ENCODE measurements at regions not wholly inside any gene's neighbourhood (a gene's known extent, or its start where the extent isn't known, plus 50 kb on each side); places are given as distances from the start of the nearest gene placed in this dataset.

- Histone ChIP-seq H3K4me1 (ENCODE audit: low read depth) (no peaks in the 10 kb centered on the region), H3K36me3 (no peaks in the 10 kb centered on the region), H3K9me3 (ENCODE audit: low read depth) (no peaks in the 10 kb centered on the region), H3K4me3 (no peak overlapping the region), H3K27ac (no peak overlapping the region), H3K27me3 (no peaks in the 10 kb centered on the region)
- no peak for TF ChIP-seq CTCF (IDR thresholded peaks at IDR 0.05; ENCODE audit: low read depth, low read length)
- no peak for DNase-seq (ENCODE audit: low read depth in 1 of 2, low spot score in 1 of 2)
These were observed 119.2 kb downstream of the NAA11 start for GRCh38 chr4:79206660-79207059.

- DNase-seq (ENCODE audit: low read depth in 1 of 2, low spot score in 1 of 2) = no peak
- no peak overlapping the region for H3K27ac ChIP-seq
- H3K9me3 ChIP-seq (ENCODE audit: low read depth) = no peaks in the 10 kb centered on the region
- no peaks in the 10 kb centered on the region for H3K4me1 ChIP-seq (ENCODE audit: low read depth)
- TF ChIP-seq CTCF (IDR thresholded peaks at IDR 0.05; ENCODE audit: low read depth, low read length) = no peak
- H3K4me3 ChIP-seq = no peak overlapping the region
- no peaks in the 10 kb centered on the region for H3K27me3 ChIP-seq
- H3K36me3 ChIP-seq = no peaks in the 10 kb centered on the region
These were observed 120.7 kb downstream of the NAA11 start for GRCh38 chr4:79205121-79205520.

- Histone ChIP-seq H3K27ac (no peak overlapping the region), H3K4me3 (no peak overlapping the region), H3K9me3 (ENCODE audit: low read depth) (no peaks in the 10 kb centered on the region), H3K27me3 (no peaks in the 10 kb centered on the region), H3K36me3 (no peaks in the 10 kb centered on the region), H3K4me1 (ENCODE audit: low read depth) (no peaks in the 10 kb centered on the region)
- TF ChIP-seq CTCF (IDR thresholded peaks at IDR 0.05; ENCODE audit: low read depth, low read length) = no peak
- no peak for DNase-seq (ENCODE audit: low read depth in 1 of 2, low spot score in 1 of 2)
These were observed 123.9 kb downstream of the NAA11 start for GRCh38 chr4:79201971-79202370.

- H3K4me1 ChIP-seq (ENCODE audit: low read depth) = no peaks in the 10 kb centered on the region
- no peaks in the 10 kb centered on the region for H3K36me3 ChIP-seq
- H3K9me3 ChIP-seq (ENCODE audit: low read depth) = no peaks in the 10 kb centered on the region
- H3K4me3 ChIP-seq = no peak overlapping the region
- no peaks in the 10 kb centered on the region for H3K27me3 ChIP-seq
- no peak overlapping the region for H3K27ac ChIP-seq
- TF ChIP-seq CTCF (IDR thresholded peaks at IDR 0.05; ENCODE audit: low read depth, low read length) = no peak
- no peak for DNase-seq (ENCODE audit: low read depth in 1 of 2, low spot score in 1 of 2)
These were observed 126.1 kb downstream of the NAA11 start for GRCh38 chr4:79199743-79200142.

GRCh38 chr4:79198951-79199587 lies 126.8 kb downstream of the NAA11 start:
- no peaks in the 10 kb centered on the region for H3K27me3 ChIP-seq
- no peak for DNase-seq (ENCODE audit: low read depth in 1 of 2, low spot score in 1 of 2)
- no peaks in the 10 kb centered on the region for H3K36me3 ChIP-seq
- no peak for TF ChIP-seq CTCF (IDR thresholded peaks at IDR 0.05; ENCODE audit: low read depth, low read length)
- H3K4me3 ChIP-seq = no peak overlapping the region
- H3K4me1 ChIP-seq (ENCODE audit: low read depth) = no peaks in the 10 kb centered on the region
- H3K27ac ChIP-seq = no peak overlapping the region
- no peaks in the 10 kb centered on the region for H3K9me3 ChIP-seq (ENCODE audit: low read depth)
